ENCODE measurements at regions not wholly inside any gene's neighbourhood (a gene's known extent, or its start where the extent isn't known, plus 50 kb on each side); places are given as distances from the start of the nearest gene placed in this dataset.
"Not testable (repeated sequence)": the region's sequence is repeated elsewhere in the genome, so short reads cannot be mapped to it uniquely, and the experiment has no call there.

- TF ChIP-seq, protein P1, sequence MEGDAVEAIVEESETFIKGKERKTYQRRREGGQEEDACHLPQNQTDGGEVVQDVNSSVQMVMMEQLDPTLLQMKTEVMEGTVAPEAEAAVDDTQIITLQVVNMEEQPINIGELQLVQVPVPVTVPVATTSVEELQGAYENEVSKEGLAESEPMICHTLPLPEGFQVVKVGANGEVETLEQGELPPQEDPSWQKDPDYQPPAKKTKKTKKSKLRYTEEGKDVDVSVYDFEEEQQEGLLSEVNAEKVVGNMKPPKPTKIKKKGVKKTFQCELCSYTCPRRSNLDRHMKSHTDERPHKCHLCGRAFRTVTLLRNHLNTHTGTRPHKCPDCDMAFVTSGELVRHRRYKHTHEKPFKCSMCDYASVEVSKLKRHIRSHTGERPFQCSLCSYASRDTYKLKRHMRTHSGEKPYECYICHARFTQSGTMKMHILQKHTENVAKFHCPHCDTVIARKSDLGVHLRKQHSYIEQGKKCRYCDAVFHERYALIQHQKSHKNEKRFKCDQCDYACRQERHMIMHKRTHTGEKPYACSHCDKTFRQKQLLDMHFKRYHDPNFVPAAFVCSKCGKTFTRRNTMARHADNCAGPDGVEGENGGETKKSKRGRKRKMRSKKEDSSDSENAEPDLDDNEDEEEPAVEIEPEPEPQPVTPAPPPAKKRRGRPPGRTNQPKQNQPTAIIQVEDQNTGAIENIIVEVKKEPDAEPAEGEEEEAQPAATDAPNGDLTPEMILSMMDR (IDR thresholded peaks at IDR 0.05; ENCODE audit: poor library complexity, severe bottlenecking), result not testable (repeated sequence)
- TF ChIP-seq EZH2 (IDR thresholded peaks at IDR 0.05; ENCODE audit: borderline replicate concordance, insufficient read depth, low read length, poor library complexity, severe bottlenecking); SMC3 (conservative IDR thresholded peaks at IDR 0.05; ENCODE audit: poor library complexity); REST (IDR thresholded peaks at IDR 0.05; ENCODE audit: borderline replicate concordance); POLR2AphosphoS5 (IDR thresholded peaks at IDR 0.05); RAD21 (conservative IDR thresholded peaks at IDR 0.05): not testable (repeated sequence)
Measured at GRCh38 chr16:29291329-29292271, 114.9 kb downstream of the NPIPB11 start.
